B cell (primary cell): ENCODE measurements at regions not wholly inside any gene's neighbourhood (a gene's known extent, or its start where the extent isn't known, plus 50 kb on each side); places are given as distances from the start of the nearest gene placed in this dataset.

Experiments
- ATAC-seq: fragments of 200-7000 bp; cut with Tn5 transposase; one replicate; pipeline ENCODE4 v1.10.0; 2021; ENCODE audit warnings: low read depth, mild to moderate bottlenecking, moderate number of reproducible peaks, moderate library complexity
- CTCF ChIA-PET: fragments of 350-600 bp; sonication (Branson Sonifier 250); formaldehyde crosslinking; loops from one replicate; lab custom pipeline; 2021; ENCODE audit warnings: antibody characterized with exemption, inconsistent platforms; lab: Charles Lee
- POLR2A ChIA-PET: fragments of 350-600 bp; sonication (Branson Sonifier 250); formaldehyde crosslinking; loops from one replicate; lab custom pipeline; 2021; ENCODE audit warnings: antibody characterized with exemption; lab: Charles Lee
- DNase-seq: peaks from one replicate; pipeline ENCODE4 v3.0.0; 2013
- H2AFZ ChIP-seq: 2 replicates; pipeline ENCODE4 v1.6.1; 2012; ENCODE audit warnings: mild to moderate bottlenecking, low read depth, low read length; ENCODE audit not compliant: insufficient read depth, poor library complexity, severe bottlenecking
- H3K27ac ChIP-seq, 2 donors: 1 replicate in 1 of 2; 2 replicates in 1 of 2; pipeline ENCODE4 v1.5.1; 2012 to 2013; ENCODE audit warnings: low read length in 2 of 2, mild to moderate bottlenecking in 2 of 2, moderate library complexity in 1 of 2
- H3K27me3 ChIP-seq, 4 experiments: fragments of 200-600 bp in 1 of 4; sonication (generic) in 1 of 4; replicated peaks in 1 of 4; 1 replicate in 2 of 4; 2 replicates in 2 of 4; pipeline versions ENCODE4 v1.6.1 to v1.7.0; 2013 to 2016; ENCODE audit warnings: low read length in 3 of 4, mild to moderate bottlenecking in 2 of 4, mixed read lengths in 1 of 4, moderate library complexity in 1 of 4; ENCODE audit not compliant: insufficient read depth in 4 of 4, control insufficient read depth in 3 of 4; ENCODE audit errors: control extremely low read depth in 1 of 4
- H3K36me3 ChIP-seq, 2 experiments: replicated peaks in 1 of 2; 1 replicate in 1 of 2; 2 replicates in 1 of 2; pipeline versions ENCODE4 v1.6.1 to v1.7.1; 2013; ENCODE audit warnings: low read length in 1 of 2; ENCODE audit not compliant: insufficient read depth in 2 of 2, control insufficient read depth in 1 of 2; ENCODE audit errors: control extremely low read depth in 1 of 2, extremely low read depth in 1 of 2
- H3K4me1 ChIP-seq, 2 donors: fragments of 200-600 bp in 1 of 2; sonication (generic) in 1 of 2; 1 replicate in 1 of 2; 2 replicates in 1 of 2; pipeline versions ENCODE4 v1.5.1 to v1.6.1; 2013 to 2017; ENCODE audit warnings: low read length in 2 of 2; ENCODE audit not compliant: control insufficient read depth in 2 of 2, insufficient read depth in 2 of 2
- H3K4me2 ChIP-seq: replicated peaks from 2 replicates; pipeline ENCODE3; 2012; ENCODE audit warnings: mild to moderate bottlenecking, low read depth, low read length; ENCODE audit not compliant: poor library complexity, severe bottlenecking
- H3K4me3 ChIP-seq, 5 experiments: fragments of 200-600 bp in 1 of 5; sonication (generic) in 1 of 5; 1 replicate in 3 of 5; 2 replicates in 2 of 5; pipeline versions ENCODE4 v1.5.1 to v1.7.0; 2011 to 2016; ENCODE audit warnings: low read length in 4 of 5, mild to moderate bottlenecking in 4 of 5, low read depth in 2 of 5, control low read depth in 1 of 5, moderate library complexity in 1 of 5; ENCODE audit not compliant: insufficient read depth in 1 of 5; ENCODE audit errors: control extremely low read depth in 1 of 5, extremely low read depth in 1 of 5
- H3K79me2 ChIP-seq: fragments of 200-600 bp; sonication (generic); one replicate; pipeline ENCODE4 v1.6.0; 2016; ENCODE audit warnings: low read length; ENCODE audit not compliant: control insufficient read depth, insufficient read depth
- H3K9ac ChIP-seq: fragments of 200-600 bp; sonication (generic); 2 replicates; pipeline ENCODE4 v1.6.1; 2017; ENCODE audit warnings: mild to moderate bottlenecking, low read length, moderate library complexity
- H3K9me3 ChIP-seq, 3 donors: one replicate each; pipeline versions ENCODE4 v1.6.1 to v1.7.1; 2013; ENCODE audit warnings: low read length in 2 of 3; ENCODE audit not compliant: control insufficient read depth in 2 of 3, insufficient read depth in 1 of 3; ENCODE audit errors: control extremely low read depth in 1 of 3
- H4K20me1 ChIP-seq: 2 replicates; pipeline ENCODE4 v1.6.0; 2012; ENCODE audit warnings: mild to moderate bottlenecking, low read length; ENCODE audit not compliant: insufficient read depth, control insufficient read depth, poor library complexity, severe bottlenecking
- H3K27ac Mint-ChIP-seq: one replicate; pipeline ENCODE4 v1.8.0; 2021; ENCODE audit warnings: mixed read lengths
- H3K27me3 Mint-ChIP-seq: one replicate; pipeline ENCODE4 v1.8.0; 2021; ENCODE audit warnings: mixed read lengths
- H3K4me1 Mint-ChIP-seq: one replicate; pipeline ENCODE4 v1.8.0; 2021; ENCODE audit warnings: mixed read lengths
- H3K4me3 Mint-ChIP-seq: one replicate; pipeline ENCODE4 v1.8.0; 2021; ENCODE audit warnings: mixed read lengths
- H3K9me3 Mint-ChIP-seq: one replicate; pipeline ENCODE4 v1.8.0; 2022; ENCODE audit warnings: mixed read lengths; ENCODE audit not compliant: insufficient read depth
- CTCF ChIP-seq: fragments of 200-600 bp; IDR thresholded peaks from one replicate; pipeline ENCODE4 v1.8.0; 2022; ENCODE audit warnings: antibody characterized with exemption, mild to moderate bottlenecking
- EZH2 ChIP-seq: IDR thresholded peaks from 2 replicates; pipeline ENCODE4 v1.6.1; 2012; ENCODE audit warnings: borderline replicate concordance, low read depth, mild to moderate bottlenecking, moderate library complexity, low read length; ENCODE audit not compliant: insufficient read depth, poor library complexity, severe bottlenecking
- WGBS: methylation state at CpG from one replicate; pipeline ENCODE4 v1.1.5; 2013; ENCODE audit warnings: missing lambda C conversion rate; ENCODE audit not compliant: insufficient coverage; 5-methylcytosine and 5-hydroxymethylcytosine counted together
- intact Hi-C: fragments of 100-400 bp; cut with micrococcal nuclease; formaldehyde crosslinking; loops from one replicate; pipeline ENCODE4 v1.10.0; 2022

- POLR2A ChIA-PET: no interaction called here
- ATAC-seq: no peak
Measured at GRCh38 chr2:129176375-129176774, 803.1 kb upstream of the RAB6C start.

GRCh38 chr2:129178356-129178755 lies 801.1 kb upstream of the RAB6C start:
- no peak overlapping the region for H3K9ac ChIP-seq
- H3K36me3 ChIP-seq: no peaks in the 10 kb centered on the region
- no peaks in the 10 kb centered on the region for H3K79me2 ChIP-seq
- ATAC-seq (no peak), DNase-seq (no peak)
- H3K4me2 ChIP-seq: no peak overlapping the region
- peaks cover 0 to 9% (median 0%) of the 10 kb centered on the region in 3 donors for H3K9me3 ChIP-seq
- no peak for TF ChIP-seq CTCF
- TF ChIP-seq EZH2: no peak
- intact Hi-C loops: no loop called here
- peaks cover 3% of the 10 kb centered on the region for H3K9me3 Mint-ChIP-seq
- peaks cover 4% of the 10 kb centered on the region for H3K27me3 Mint-ChIP-seq
- CTCF ChIA-PET: no interaction called here
- H3K4me3 ChIP-seq: no peak overlapping the region
- H4K20me1 ChIP-seq: no peaks in the 10 kb centered on the region
- H2AFZ ChIP-seq: no peak overlapping the region
- H3K4me3 Mint-ChIP-seq: no peak overlapping the region
- no peaks in the 10 kb centered on the region for H3K4me1 Mint-ChIP-seq
- no peak overlapping the region for H3K27ac ChIP-seq
- H3K27me3 ChIP-seq: no peaks in the 10 kb centered on the region
- POLR2A ChIA-PET: no interaction called here
- 78% methylated on average over 7 of the region's 7 CpGs for WGBS
- H3K4me1 ChIP-seq: no peaks in the 10 kb centered on the region
- no peak overlapping the region for H3K27ac Mint-ChIP-seq

More at GRCh38 chr2:129176375-129176774, 803.1 kb upstream of the RAB6C start:
- Histone ChIP-seq H3K4me1 (no peaks in the 10 kb centered on the region), H3K36me3 (no peaks in the 10 kb centered on the region), H3K4me3 (no peak overlapping the region), H3K27me3 (no peaks in the 10 kb centered on the region), H4K20me1 (no peaks in the 10 kb centered on the region), H3K9ac (no peak overlapping the region), H3K27ac (no peak overlapping the region), H3K9me3 (peaks cover 0 to 9% (median 0%) of the 10 kb centered on the region in 3 donors), H2AFZ (no peak overlapping the region), H3K79me2 (no peaks in the 10 kb centered on the region), H3K4me2 (no peak overlapping the region)
- peaks cover 3% of the 10 kb centered on the region for H3K9me3 Mint-ChIP-seq
- no peak overlapping the region for H3K4me3 Mint-ChIP-seq
- H3K27ac Mint-ChIP-seq: no peak overlapping the region
- DNase-seq: no peak
- WGBS: 89% methylated on average over 5 of the region's 5 CpGs
- intact Hi-C loops: no loop called here
- H3K4me1 Mint-ChIP-seq: no peaks in the 10 kb centered on the region
- TF ChIP-seq EZH2 (no peak), CTCF (no peak)
- no peaks in the 10 kb centered on the region for H3K27me3 Mint-ChIP-seq
- CTCF ChIA-PET: no interaction called here
